HG02870 (cell line): ENCODE measurements at regions not wholly inside any gene's neighbourhood (a gene's known extent, or its start where the extent isn't known, plus 50 kb on each side); places are given as distances from the start of the nearest gene placed in this dataset.

ENCODE experiments used
- ATAC-seq: cut with Tn5 transposase; IDR thresholded peaks from one replicate; pipeline ENCODE4 v1.9.1; 2021; ENCODE audit warnings: mild to moderate bottlenecking, moderate library complexity; ENCODE audit not compliant: unreplicated experiment

DNA sequence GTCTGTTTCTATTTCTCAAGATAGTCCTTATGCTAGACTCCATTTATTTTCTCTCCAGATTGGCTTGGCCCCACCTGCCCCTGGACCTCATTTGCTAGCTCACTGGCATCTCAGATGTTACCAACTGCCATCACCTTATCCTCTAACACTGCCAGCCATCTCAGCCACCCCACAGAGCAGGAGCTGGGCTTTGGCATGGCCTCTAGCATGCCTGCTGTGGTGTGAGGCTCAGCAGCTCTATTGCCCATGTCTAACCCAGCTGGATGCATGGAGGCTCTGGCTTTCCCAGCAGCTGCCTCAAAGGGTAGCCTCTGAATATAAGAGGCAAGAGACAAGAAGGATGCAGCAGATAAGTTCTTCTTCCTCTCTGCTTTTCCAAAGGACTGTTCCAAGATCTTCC, 373.4 kb downstream of the TNS1 start:
- ATAC-seq: no peak

GRCh38 chr2:217628061-217628460, 374.7 kb downstream of the TNS1 start:
- ATAC-seq: no peak

DNA sequence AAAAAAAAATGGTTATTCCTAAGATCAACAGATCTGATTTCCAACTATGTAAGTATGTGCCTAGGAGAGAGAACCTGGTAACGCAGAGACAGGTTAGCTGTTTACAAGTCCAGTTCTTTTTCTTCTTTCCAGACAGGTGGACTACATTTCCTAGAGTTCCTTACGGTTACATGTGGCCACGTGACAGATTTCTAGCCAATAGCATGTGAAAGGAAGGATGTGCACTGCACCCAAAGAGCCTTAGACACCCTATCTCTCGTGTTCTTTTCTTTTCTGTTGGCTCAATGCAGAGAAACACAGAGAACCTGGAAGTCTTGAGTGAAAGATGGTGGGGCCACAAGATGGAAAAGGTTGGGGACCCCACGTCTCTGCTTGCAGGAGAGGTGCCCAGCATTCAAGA, 375.9 kb downstream of the TNS1 start:
- ATAC-seq: no peak

- no peak for ATAC-seq
Observed at GRCh38 chr2:217625557-217626169, 377.1 kb downstream of the TNS1 start.

DNA sequence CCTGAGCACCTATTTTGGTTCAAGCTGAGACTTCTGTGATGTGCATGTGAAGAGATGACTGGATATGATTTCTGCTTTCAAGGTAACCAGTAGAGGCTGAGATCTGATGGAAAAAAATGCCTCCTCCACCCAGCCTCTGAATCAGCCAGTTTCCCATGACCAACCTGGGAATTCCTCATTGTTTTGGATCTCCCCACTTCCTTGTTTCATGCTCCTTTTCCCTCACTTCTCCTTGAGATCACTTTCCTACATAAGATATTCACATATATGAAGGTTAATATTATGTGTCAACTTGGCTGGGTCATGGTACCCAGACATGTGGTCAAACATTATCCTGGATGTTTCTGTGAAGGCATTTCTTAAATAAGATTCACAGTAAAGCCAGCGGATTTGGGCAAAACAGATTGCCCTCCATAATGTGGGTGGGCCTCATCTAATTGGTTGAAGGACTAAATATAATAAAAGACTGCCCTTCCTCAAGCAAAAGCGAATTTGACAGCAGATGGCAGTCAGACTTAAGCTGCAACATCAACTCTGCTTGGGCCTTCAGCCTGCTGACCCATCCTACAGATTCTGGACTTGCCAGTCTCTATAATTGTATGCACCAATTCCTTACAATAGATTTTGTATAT, 379.4 kb downstream of the TNS1 start:
- ATAC-seq: no peak

DNA sequence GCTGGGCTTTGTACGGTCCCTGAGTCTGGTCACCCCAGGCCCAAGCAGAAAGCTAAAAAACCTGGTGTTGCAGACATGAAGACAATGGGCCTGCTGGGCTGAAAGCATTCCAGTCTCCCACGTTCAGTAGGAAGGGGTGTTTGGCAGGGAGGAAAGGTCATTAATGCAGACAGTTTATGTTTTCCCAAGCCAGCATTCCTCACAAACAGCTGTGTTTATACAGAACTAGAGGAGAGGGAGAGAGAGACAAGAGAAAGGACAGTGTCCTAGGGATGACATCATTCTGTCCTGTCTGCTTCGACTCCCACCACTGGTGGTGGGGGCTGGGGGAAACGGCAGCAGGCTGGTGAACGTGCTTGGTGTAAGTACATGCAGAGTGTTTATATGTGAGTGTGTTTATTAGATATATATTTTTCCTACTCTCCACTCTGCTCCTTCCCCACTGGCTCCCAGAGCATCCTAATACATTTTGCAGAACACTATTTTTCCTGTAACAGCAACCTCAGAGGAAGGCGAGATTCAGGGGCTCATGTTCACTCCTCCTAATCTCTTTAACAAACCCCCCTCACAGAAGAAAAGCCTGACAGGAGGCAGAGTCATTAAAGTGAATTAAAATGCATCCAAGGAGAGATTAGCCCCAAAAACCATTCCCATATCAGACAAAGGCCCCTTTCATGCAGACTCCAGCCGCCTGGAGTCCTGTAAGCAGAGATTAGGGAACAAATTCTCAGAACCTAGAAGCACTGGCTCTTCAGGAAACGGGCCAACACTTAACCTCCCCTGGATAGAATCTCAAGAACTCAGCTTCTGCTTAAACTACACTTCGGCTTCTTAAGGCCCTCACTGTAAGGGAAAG, 380.4 kb downstream of the TNS1 start:
- ATAC-seq: no peak

GRCh38 chr2:217621391-217621801, 381.4 kb downstream of the TNS1 start:
- ATAC-seq: no peak

GRCh38 chr2:217618744-217619143, 384.1 kb downstream of the TNS1 start:
- no peak for ATAC-seq

DNA sequence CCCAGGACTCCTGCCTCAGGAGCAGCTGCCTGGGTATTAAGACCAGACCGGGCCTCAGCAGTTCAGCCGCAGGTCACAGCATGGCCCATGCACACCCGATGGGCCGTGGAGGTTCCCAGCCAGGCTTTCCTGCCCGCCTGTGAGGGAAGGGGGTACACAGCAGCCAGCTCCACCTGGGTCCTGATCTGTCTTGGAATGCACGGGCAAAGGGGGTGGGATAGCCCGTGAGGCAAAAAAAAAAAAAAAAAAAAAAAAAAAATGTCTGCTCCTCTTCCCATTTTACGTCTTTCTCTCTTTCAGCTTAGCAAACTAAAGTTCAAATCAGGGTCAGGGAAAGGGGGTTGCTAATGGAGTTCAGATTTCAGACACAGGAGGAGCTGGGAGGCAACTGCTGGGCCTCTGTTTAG, 385.2 kb downstream of the TNS1 start:
- ATAC-seq: no peak

GRCh38 chr2:217616936-217617335, 385.9 kb downstream of the TNS1 start:
- no peak for ATAC-seq

- no peak for ATAC-seq
Observed at GRCh38 chr2:217615171-217615570, 387.6 kb downstream of the TNS1 start.

- ATAC-seq: no peak
Observed at GRCh38 chr2:217614498-217614897, 388.3 kb downstream of the TNS1 start.

DNA sequence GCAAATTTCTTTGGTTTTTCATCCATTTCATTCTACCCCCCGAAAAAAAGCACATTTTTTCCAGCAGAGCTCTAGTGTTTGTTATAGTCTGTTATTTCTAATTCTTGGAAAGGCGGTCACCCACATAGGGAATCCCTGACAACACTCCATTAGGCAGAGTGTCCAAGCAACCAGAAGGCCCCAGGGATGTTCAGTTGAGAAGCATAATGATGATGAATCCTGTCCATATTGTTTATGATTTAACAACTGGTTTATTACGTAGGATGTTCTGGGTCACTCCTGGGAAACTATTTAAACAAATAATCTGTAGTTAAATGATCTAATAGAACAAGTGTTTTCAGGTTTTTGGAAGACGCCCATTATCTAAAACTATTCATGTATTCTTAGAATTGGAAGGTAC, 388.7 kb downstream of the TNS1 start:
- ATAC-seq: no peak

DNA sequence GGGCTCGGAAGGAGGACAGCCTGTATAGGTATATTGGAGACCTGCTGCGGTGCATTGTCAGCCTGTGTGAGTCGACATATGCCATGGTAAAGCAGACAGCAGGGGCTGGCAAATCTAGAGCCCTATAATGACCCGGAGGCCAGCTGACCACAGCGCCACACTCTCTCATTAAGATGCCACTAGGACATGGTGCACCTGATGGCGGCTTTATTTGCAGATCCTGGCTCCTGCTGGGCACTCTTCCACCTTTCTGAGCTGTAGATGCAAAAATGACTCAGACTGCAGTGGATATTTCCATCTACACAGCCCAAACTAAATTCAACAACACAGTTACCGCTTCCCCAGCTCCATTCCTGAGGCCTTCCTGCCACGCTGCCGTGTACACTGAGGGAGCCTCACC, 389.9 kb downstream of the TNS1 start:
- no peak for ATAC-seq

DNA sequence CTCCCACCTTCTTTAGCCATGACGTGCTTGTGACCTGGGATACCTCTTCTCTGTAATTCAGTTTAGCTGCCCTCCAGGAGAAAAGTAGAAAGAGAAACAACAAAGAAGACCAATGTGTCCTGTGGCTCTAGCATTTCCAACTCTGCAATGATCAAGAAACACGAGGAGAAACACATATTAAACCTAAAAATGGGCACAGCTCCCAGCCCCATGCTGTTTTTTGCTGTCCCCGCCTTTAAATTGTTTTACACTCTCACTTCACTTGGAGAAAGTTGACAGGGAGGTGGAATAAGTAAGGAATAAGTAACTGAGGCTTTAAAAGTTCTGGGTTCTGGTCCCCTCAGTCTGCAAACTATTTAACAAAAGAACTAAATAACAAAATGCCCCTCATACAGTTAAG, 390.6 kb downstream of the TNS1 start:
- ATAC-seq: no peak

GRCh38 chr2:217611626-217612127, 391.1 kb downstream of the TNS1 start:
- ATAC-seq: no peak

DNA sequence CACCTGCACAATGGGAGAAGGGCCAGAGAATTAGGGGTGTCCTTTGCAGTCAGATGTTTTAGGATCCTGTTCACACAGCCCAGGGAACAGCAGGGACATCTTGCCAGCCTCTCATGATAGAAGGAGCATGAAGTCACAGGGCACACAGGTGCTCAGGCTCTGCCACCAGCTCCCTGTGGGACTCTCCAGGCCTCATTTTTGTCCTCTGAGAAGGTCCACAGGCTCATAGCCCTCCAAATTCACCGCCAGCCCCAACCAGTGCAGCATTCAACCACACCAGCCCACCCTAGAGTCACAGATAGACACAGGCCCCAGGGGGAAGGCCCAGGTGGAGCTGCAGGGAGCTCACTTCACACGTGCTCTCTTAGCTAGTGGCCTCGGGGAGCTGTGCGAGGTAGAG, 391.7 kb downstream of the TNS1 start:
- no peak for ATAC-seq

- ATAC-seq: no peak
Observed at GRCh38 chr2:217610401-217610814, 392.4 kb downstream of the TNS1 start.

- ATAC-seq: no peak
Observed at GRCh38 chr2:217609952-217610351, 392.8 kb downstream of the TNS1 start.

DNA sequence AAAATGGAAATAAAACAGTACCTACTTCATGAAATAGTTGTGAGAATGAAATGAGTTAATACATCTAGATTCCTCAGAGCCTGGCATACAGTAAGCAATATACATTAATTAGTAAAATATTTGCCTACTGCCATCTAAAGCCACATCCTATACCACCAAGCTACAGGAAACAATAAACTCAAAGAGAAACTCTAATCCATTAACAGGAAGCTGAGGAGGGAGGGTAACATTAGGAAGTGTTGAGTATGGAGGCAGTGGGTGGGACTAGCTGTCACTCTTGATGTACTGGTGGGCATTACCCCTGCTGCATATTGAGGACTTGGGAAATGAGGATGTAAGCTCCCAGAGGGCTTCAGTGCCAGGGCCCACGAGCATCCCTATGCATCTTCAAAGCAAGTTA, 396.5 kb downstream of the TNS1 start:
- no peak for ATAC-seq

- ATAC-seq: no peak
Observed at GRCh38 chr2:217604527-217605194, 398.1 kb downstream of the TNS1 start.
